ENCODE measurements at regions not wholly inside any gene's neighbourhood (a gene's known extent, or its start where the extent isn't known, plus 50 kb on each side); places are given as distances from the start of the nearest gene placed in this dataset.

DNA sequence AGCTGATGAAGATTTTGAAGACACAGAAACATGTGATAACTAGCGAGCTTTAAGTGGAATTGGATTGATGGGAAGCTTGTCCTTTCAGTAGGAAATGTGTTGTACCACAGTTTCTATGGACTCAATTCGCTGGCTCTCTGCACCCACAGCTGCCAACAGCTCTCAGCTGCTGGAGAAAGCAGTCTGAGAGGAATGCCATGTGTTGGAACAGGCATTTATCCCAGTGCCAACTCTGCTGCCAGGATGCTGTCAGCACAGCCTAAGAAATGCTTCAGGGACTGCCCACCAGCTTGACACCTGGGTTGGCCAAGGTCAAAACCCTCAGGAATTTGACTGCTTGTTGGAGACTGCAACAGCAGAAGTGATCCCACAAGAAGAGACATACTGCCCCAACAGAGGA is 193.0 kb upstream of the THSD7B start:
- DNase-seq (ENCODE audit: low spot score): no peak

DNA sequence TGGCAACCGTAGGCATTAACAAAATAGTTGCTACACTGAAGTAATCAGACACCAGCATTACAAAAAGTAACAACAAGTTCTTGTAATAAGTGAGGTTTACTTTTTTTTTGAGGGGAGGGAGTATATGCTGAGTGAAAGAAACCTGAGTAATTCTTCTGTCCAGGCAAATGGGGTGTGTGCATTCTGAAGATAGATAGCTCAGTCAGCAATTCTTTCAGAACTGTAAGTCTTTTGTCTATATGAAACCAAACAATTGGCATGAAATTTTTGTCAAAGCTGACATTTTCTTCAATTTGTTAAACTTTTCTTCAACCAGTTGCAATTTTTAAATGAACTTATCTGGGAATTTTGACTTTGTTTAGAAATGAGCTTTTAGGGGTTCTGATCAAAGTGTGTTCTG is 208.1 kb upstream of the THSD7B start:
- no peak for DNase-seq (ENCODE audit: low spot score)

DNA sequence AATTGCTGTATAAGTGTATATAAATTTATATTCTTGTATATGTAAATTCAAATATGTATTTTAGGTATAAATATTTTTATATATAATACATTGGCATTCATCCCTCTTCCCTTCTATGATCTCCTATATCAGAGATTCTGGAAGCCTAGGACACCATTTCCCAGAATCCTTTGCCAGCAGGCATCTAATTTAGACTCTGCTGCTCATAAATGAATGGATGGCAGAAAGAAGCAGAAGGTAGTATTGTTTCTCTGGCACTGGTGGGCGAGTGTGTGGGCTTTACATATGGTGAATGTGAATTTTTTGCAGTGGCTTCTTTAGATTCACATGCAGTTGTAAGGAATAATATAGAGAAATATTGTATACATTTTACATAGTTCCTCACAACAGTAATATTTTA is 215.2 kb upstream of the THSD7B start:
- DNase-seq (ENCODE audit: low spot score): no peak

DNA sequence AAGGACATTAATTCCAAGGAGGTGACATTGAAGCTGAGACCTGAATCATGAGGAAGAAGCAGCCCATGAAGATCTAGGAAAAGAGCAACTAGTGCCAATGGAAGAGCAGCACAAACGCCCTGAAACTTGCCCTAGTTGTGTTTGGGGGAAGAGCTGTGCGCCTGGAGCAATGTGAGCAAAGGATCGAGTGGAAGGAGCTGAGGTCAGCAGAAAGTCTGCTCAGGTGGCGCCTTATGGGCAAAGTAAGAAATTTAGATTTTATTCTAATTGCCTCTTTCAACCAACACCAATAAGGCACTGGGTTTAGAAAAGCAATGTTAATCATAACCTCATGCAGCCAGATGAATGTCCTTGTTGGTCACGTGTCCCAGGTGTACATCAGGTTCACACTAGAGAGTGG is 226.0 kb upstream of the THSD7B start:
- no peak for DNase-seq (ENCODE audit: low spot score)

DNA sequence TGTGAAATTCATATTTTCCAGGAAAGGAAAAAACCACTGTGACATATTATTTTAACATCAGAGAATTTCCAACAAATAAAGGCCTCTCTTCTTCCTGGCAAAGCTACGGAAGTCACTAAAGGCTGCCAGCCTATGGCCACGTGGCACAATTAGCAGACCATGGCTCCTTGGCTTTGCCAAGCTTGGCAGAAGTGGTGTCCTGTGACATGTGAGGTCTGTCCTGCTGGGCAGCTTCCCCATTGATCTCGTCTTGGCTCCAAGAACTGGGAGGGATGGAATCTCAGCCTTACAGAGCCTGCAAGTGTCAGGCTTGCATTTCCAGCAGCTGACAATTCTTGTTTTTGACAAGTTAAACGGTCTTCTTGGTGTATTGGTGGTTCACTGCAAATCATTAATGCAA is 226.9 kb upstream of the THSD7B start:
- DNase-seq (ENCODE audit: low spot score): no peak

DNA sequence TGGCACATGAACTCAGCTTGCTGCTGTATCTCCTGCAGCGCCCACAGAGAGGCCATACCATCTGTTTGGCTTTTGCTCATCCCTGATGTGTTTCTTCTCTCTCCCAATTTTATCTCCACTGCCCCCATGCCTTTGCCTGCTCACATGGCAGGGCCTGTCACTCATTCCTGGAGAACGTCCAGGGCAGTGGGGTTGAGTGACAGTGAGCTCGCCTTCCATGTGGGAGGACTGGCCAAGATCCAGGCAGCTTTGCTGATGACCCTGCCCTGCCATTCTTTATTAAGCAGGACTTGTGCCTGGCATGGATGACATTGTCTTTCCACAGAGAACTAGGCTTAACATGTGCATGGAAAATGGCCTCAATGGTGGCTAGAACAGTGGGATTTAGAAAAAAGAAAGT is 230.5 kb upstream of the THSD7B start:
- DNase-seq (ENCODE audit: low spot score): no peak

DNA sequence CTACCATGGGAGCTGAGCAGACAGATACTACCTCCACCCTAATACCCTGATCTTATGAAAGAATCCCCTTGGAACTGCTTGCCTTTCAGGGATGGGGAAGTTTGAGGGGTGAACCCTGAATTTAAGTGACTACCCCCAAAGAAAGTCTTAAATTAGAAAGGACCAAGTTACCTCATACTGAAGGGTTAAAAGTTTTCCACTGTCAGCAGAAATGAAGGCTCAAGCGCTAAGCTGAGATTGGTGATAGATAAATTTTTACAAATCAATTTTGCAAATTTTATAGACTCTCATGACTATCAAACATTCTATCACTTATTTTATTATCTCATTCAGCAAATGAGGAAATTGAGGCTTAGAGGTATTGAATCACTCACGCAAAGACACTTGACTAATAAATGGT is 233.2 kb upstream of the THSD7B start:
- no peak for DNase-seq (ENCODE audit: low spot score)

DNA sequence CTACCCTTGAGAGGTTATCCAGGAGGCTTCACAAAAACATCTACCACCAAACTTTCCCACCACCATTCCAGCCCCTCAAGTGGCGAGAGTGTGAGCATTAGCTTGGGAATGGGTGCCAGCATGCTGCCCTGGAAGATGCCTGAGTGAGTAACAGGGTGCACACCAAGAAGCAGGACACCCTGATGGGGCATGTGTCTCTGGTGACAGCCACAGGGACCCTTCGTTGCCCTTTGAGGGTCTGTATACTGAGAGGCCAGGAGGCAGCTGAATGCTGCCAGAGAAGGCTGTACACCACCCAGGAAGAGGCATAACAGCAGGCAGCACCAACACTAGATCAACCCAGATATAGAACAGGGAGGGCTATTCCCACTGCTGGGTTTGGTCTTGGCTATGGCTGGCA is 233.6 kb upstream of the THSD7B start:
- no peak for DNase-seq (ENCODE audit: low spot score)

DNA sequence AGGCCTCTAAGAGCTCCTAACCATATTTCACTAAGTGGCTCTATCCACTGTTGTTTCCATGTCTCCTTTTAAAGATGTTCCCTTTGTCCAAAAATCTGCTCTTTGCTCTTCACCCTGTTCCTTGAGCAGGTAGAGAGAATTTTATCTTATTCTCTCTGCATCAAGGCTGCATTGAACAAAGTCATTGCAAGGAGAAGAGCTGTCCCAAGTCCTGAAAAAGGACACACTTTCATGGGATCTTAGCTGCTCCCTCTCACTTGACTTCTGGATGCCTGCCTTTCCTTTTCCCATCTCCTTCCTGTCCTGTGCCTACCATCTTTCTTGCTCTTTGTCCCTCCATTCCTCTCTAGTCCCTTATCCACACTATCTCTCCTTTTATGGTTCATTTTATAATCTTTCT is 235.2 kb upstream of the THSD7B start:
- no peak for DNase-seq (ENCODE audit: low spot score)

DNA sequence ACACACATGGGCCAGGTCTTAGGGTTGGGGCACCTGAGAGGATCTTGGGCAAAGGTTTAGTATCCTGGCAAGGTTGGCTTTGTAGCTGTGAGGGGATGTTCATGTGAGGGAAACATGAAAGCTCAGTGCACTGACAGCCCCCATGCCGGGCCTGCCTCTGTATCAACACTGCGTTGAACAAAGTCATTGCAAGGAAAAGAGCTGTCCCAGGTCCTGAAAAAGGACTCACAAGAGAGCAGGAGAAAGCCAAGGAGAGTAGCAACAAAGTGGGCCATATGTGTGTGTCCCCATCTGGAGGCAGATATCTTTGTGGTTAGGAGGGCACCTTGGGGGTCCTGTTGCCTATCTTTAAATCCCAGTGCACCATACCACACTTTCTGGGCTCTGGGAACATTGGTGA is 237.8 kb upstream of the THSD7B start:
- DNase-seq (ENCODE audit: low spot score): peak; percentile 60

DNA sequence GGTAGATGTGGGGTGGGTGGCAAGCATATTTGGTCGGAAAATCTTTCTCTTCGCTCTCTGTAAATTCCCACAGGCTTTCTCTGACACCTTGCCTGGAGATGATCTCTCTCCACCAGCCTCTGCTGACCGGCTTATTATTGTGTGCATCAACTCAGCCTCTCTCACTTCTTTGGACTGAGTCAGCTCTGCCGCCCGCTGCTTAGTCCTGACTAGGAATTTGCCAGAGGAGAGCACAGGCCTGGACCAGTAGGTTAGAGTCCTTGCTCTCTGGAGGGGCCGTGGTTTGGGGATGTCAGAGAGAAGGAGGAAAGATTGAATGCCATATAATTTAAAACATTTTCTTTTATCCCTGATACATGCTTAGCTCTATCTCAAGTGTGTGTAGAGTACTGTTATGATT is 242.6 kb upstream of the THSD7B start:
- no peak for DNase-seq (ENCODE audit: low spot score)

DNA sequence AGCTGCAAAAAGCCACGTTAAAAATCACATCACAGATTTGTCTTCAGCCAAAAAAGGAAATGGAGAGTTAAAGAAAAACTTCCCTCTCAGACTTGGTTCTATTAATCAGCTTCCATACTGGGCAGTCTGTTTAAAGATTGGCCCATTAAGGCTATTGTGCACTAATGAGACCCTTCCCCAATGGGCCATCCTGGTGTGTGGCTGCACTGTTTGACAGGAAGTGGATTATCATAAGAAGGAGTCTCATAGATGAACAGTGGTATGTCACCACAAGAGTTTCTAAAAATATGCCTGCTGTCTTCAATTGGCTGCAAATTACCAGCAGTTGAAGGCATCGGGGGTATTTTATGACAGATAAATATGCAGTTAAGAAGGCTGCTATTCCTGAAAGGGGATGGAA is 247.6 kb upstream of the THSD7B start:
- no peak for DNase-seq (ENCODE audit: low spot score)

DNA sequence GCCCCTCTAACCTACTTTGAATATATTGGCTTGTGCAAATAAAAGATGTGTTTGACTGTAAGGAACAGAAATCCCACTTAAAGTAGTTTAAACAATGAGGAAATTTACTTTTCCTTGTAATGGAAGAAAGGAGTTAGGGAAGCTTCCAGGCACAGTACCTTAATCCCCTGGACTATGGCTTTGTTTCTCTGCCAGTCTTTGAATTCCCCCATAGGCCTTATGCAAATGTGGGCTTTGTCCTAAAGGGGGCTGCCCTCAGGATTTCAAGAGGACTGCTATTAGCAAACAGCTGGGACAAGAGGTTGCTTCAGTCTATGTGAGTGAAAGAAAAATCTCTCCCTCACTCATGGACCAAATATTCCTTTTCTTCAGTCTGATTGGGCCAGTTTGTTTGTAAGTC is 255.1 kb upstream of the THSD7B start:
- no peak for DNase-seq (ENCODE audit: low spot score)

DNA sequence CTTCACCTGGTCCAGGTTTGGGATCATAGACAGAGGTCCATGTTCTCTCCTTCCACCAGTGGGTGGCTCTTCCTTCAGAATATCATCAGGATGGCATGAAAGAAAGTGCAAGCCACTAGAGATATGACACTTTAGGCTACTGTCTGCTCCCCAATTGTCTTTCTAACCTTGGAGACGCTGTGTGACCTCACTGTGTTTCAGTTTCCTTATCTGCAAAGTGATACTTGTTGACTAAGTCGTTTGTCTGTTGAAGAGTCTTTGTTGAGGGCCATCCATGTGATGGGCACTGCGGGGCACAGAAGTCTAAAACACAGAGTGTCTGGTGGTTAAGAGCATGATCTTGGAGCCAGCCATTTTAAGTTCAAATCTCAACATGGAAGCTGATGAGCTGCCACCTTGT is 259.9 kb upstream of the THSD7B start:
- no peak for DNase-seq (ENCODE audit: low spot score)

DNA sequence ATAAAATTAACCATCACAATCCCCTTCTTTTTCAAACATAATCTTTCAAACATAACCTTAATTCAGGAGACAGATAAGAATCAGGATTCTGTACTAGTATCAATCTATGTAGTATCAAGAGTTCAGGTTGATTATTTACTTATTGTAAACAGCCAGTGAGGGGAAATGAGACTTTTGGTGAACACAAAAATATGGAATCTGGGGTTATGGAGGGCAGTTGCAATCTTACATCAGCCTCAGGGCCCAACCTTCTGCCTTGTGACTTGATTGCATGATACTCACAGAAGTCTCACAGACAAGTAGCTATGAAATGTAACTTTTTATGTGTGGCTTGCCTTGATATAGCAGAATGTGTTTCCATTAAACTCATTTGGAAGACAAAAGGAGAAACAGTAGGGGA is 262.7 kb upstream of the THSD7B start:
- DNase-seq (ENCODE audit: low spot score): no peak

DNA sequence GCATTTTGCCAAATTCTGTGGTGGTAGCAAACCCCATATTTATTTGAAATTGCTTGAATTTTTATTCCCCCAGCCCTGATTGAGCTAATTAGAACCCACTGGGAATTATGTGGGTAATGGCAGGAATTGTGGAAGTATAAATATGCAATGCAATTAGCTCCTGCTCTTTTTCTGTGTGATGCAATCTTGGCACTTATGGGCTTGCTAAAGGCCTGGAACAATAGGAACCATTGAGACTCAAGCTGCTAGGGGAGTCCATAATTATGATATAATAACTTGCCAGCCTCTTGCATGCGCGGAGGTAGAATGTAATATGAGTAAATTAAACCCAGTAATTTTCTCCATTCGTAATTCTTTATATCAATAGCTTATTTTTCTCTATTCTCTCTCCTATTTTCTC is 267.6 kb upstream of the THSD7B start:
- DNase-seq (ENCODE audit: low spot score): no peak

DNA sequence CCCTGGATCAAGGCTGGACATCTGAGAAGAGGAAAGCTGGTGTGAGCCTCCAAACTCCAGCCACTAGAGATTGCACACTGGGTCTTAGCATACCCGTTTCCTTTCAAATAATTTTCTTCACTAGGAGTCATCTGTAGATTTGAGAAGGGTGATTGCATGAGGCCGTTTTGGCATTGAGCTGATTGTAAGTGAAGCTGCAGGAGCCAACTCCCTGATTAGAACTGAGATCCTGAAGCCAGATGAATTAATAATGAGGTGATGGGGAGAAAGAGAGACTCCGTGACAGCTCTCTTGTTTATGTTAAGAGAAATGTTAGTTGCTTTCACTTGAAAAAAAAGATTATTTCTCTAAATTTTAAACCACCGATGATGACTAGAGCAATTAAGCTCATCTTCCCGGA is 268.4 kb upstream of the THSD7B start:
- DNase-seq (ENCODE audit: low spot score): no peak

DNA sequence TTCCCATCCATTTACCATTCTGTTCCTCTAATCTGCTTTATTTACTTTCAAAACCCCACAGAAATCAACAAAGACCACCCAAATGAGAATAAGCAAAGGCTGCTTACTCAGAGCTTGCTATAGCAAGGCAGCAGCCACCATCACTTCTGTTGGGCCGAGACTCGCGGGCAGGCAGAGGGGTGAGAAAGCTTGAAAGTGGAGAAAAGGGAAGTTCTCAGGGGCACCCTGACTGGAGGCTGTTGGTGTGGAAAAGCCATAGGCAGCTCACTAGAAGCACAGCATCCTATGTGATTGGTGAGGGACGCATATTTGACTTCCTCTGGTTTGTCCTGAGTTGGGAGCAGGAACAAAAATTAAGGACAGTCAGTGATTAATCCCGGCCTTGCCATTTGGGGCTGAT is 269.7 kb upstream of the THSD7B start:
- DNase-seq (ENCODE audit: low spot score): no peak

DNA sequence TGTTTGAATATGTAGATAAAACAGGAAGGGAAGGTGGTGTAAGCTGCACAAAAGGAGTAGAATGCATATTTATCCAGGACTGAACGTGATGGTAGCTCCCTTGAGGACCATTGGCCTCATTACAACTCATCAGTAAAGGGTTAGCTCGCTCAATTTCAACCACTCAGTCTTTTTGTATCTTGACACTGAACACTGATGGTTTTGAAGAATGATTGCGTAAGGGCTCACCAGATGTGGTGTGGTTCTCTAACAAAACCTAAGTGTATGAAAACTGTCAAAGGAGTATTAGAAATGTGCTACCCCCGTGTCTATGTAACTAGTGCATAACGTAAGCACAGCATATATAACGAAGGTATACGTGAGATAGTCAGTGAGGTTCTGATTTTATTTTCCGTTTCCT is 272.4 kb upstream of the THSD7B start:
- DNase-seq (ENCODE audit: low spot score): no peak

DNA sequence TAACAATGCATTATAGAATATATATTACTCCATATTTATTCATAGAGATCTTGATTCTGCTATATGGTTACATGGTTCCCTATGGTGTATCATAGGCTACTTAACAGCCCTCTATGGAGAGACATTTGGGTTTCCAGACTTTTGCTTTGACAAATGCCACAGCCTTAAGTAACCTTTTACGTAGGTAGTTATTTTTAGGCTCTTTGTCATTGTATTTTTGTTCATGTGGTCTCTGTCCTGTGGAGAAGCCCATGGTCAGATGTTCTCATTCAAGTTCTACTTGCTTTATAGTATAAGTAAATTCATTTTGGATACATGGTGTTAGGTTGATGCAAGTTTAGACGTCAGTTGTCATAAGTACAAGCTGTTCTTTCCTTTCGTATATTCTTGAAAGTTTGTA is 275.2 kb upstream of the THSD7B start:
- no peak for DNase-seq (ENCODE audit: low spot score)

DNA sequence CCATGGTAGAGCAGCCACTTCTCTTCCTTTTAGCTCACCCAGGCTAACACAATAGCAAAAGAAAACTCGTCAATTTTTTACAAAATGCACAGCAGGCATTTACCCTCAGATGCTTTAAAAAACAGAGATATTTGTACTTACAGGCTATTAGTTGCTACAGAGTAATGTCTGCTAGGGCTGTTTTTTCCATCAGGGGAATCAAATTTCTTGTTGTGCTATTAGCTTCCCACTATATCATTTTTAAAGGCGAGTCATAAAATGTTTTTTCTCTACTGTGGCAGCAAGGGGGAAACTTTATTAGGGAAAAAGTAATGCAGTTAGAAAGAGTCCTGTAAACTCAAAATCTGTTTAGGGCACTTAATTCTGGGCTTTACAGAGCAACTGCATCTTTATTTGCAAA is 277.9 kb upstream of the THSD7B start:
- no peak for DNase-seq (ENCODE audit: low spot score)

DNA sequence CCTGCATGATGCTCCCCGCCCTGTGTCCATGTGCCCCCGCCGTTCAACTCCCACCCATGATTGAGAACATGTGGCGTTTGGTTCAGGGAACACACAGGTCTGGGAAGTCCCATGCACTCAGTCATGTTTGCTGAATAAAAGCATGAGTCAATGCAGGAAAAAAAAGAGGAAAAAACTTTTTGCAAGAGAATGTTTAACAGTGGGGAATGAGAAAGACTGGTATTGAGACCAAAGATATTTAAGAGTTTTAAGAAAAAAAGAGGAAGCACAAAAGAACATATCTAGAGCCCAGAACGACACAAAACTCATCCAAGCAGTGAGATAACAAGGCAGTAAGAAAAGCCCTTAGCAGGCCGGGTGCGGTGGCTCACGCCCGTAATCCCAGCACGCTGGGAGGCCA is 279.2 kb upstream of the THSD7B start:
- DNase-seq (ENCODE audit: low spot score): no peak

DNA sequence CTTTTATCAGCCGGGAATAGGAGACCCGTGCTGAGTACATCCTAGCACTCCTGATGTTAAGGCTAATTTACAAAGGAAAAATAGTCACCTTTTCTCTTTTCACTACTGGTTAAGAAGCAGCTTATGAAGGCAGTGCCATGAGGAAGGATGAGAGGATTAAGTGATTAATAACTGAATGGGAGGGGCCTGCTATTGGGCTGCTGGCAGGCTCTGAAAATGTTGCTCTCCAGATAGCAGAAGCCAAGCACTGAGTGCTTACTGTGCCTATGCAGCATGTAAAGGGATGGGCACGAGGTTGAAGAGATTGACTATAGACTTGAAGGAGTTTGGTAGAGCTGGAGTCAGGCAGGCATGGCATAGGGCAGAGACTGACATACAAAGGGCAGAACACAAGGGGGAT is 282.4 kb upstream of the THSD7B start:
- DNase-seq (ENCODE audit: low spot score): no peak

DNA sequence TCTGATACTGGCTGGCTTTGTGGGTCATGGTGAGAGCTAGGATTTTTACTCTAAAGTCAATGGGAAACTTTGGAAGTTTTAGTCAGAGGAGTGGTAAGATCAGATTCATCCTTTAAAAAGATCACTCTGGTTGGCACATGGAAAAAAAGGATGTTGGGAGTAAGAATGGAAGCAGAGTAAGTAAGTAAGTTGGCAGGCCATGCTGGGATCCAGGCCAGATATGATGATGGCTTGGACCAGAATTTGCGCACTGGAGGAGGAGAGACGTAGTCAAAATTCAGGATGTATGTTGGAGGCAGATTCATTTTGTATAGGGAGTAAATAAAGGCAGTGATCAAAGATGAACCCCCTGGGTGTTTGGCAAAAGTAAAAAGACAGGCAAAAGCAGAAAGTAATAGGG is 283.3 kb upstream of the THSD7B start:
- DNase-seq (ENCODE audit: low spot score): no peak

DNA sequence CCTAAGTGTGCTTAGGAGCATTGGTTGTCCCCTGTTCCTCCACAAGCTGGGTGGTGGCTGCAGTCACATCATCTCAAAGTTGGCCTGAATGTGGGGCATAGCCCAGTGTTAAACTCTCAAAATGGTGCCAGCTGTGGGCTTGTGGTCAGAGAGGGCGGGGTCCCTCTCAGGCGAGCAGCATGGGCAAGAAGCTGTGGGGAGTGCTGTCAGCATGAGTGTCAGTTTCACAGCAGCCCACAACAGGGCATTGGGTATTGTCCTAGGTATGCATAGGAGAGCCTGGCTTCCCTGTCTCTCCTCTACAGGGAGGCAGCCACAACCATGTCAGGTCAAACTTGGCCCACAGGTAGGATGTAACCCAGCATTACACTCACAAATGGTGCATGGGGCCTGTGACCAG is 285.6 kb upstream of the THSD7B start:
- DNase-seq (ENCODE audit: low spot score): no peak
